Calu3 (cell line): ENCODE measurements at regions not wholly inside any gene's neighbourhood (a gene's known extent, or its start where the extent isn't known, plus 50 kb on each side); places are given as distances from the start of the nearest gene placed in this dataset.

ENCODE experiments used
- BruUV-seq: library from RNA; stranded (reverse); fragments of 400-500 nt; replicated peaks from 2 replicates; lab custom pipeline; 2021; lab: Mats Ljungman, UMichigan
- CTCF ChIA-PET: fragments of 300-600 bp; sonication (Branson Sonifier 250); formaldehyde crosslinking; loops from one replicate; lab custom pipeline; 2022; ENCODE audit warnings: antibody characterized with exemption; lab: Charles Lee
- DNase-seq: peaks from one replicate; pipeline ENCODE4 v3.0.0; 2022
- H3K27ac Mint-ChIP-seq: one replicate; pipeline ENCODE4 v1.8.0; 2022; ENCODE audit warnings: mixed read lengths; ENCODE audit not compliant: unreplicated experiment
- H3K27me3 Mint-ChIP-seq: one replicate; pipeline ENCODE4 v1.8.0; 2022; ENCODE audit warnings: mixed read lengths; ENCODE audit not compliant: unreplicated experiment
- H3K36me3 Mint-ChIP-seq: one replicate; pipeline ENCODE4 v1.8.0; 2022; ENCODE audit warnings: mild to moderate bottlenecking, moderate library complexity, mixed read lengths; ENCODE audit not compliant: insufficient read depth, unreplicated experiment
- H3K4me1 Mint-ChIP-seq: one replicate; pipeline ENCODE4 v1.8.0; 2022; ENCODE audit warnings: mild to moderate bottlenecking, low read depth, mixed read lengths; ENCODE audit not compliant: unreplicated experiment
- H3K4me3 Mint-ChIP-seq: one replicate; pipeline ENCODE4 v1.8.0; 2022; ENCODE audit warnings: mild to moderate bottlenecking, low read depth, moderate library complexity, mixed read lengths; ENCODE audit not compliant: unreplicated experiment
- H3K9me3 Mint-ChIP-seq: one replicate; pipeline ENCODE4 v1.8.0; 2022; ENCODE audit warnings: low read depth, mixed read lengths; ENCODE audit not compliant: unreplicated experiment
- CTCF ChIP-seq: fragments of 200-600 bp; IDR thresholded peaks from one replicate; pipeline ENCODE4 v1.8.0; 2022; ENCODE audit warnings: antibody characterized with exemption; ENCODE audit not compliant: unreplicated experiment
- intact Hi-C: fragments of 100-400 bp; cut with micrococcal nuclease; formaldehyde crosslinking; loops from one replicate; pipeline ENCODE4 v1.10.0; 2022; ENCODE audit not compliant: unreplicated experiment

DNA sequence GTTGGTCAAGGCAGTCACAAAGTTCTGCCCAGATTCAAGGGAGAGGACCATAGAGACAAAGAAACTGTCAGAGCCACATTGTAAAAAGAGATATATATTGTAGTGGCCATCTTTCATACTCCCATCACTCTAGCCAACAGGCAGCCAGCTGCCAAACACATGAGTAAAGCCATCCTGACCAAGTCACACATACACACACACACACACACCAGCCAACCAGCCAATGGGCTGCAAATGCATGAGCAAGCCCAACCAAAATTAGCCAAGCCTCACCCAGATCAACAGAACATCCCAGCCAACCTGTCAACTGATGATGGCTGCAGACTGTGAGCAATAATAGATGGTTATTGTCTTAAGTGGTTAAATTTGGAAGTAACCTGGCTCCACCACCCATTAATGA, 120.7 kb downstream of the SEC16B start:
- no peaks in the 10 kb centered on the region for H3K9me3 Mint-ChIP-seq
- no TSS peak for BruUV-seq
- no peak overlapping the region for H3K27ac Mint-ChIP-seq
- H3K4me3 Mint-ChIP-seq: no peak overlapping the region
- CTCF ChIA-PET: no interaction called here
- peaks cover 62% of the 10 kb centered on the region for H3K27me3 Mint-ChIP-seq
- no peaks in the 10 kb centered on the region for H3K4me1 Mint-ChIP-seq
- no peak for DNase-seq
- TF ChIP-seq CTCF: no peak
- intact Hi-C loops: no loop called here
- H3K36me3 Mint-ChIP-seq: no peaks in the 10 kb centered on the region

GRCh38 chr1:177848577-177848976, 121.3 kb downstream of the SEC16B start:
- no peak for TF ChIP-seq CTCF
- intact Hi-C loops: no loop called here
- CTCF ChIA-PET: no interaction called here

GRCh38 chr1:177847843-177848242, 122.0 kb downstream of the SEC16B start:
- H3K9me3 Mint-ChIP-seq: no peaks in the 10 kb centered on the region
- CTCF ChIA-PET: no interaction called here
- H3K4me3 Mint-ChIP-seq: no peak overlapping the region
- BruUV-seq: no TSS peak
- no peaks in the 10 kb centered on the region for H3K36me3 Mint-ChIP-seq
- DNase-seq: no peak
- intact Hi-C loops: no loop called here
- no peak for TF ChIP-seq CTCF
- peaks cover 62% of the 10 kb centered on the region for H3K27me3 Mint-ChIP-seq
- no peak overlapping the region for H3K27ac Mint-ChIP-seq
- no peaks in the 10 kb centered on the region for H3K4me1 Mint-ChIP-seq

More at GRCh38 chr1:177848577-177848976, 121.3 kb downstream of the SEC16B start:
- H3K4me1 Mint-ChIP-seq: no peaks in the 10 kb centered on the region
- no peak overlapping the region for H3K4me3 Mint-ChIP-seq
- peaks cover 62% of the 10 kb centered on the region for H3K27me3 Mint-ChIP-seq
- no TSS peak for BruUV-seq
- no peak for DNase-seq
- no peaks in the 10 kb centered on the region for H3K36me3 Mint-ChIP-seq
- H3K9me3 Mint-ChIP-seq: no peaks in the 10 kb centered on the region
- H3K27ac Mint-ChIP-seq: no peak overlapping the region

- intact Hi-C loops: no loop called here
- TF ChIP-seq CTCF: no peak
- H3K4me3 Mint-ChIP-seq: no peak overlapping the region
- no peak overlapping the region for H3K27ac Mint-ChIP-seq
- no peaks in the 10 kb centered on the region for H3K9me3 Mint-ChIP-seq
- no TSS peak for BruUV-seq
- CTCF ChIA-PET: no interaction called here
- H3K36me3 Mint-ChIP-seq: no peaks in the 10 kb centered on the region
- H3K27me3 Mint-ChIP-seq: peaks cover 70% of the 10 kb centered on the region
- H3K4me1 Mint-ChIP-seq: no peaks in the 10 kb centered on the region
- no peak for DNase-seq
Observed at GRCh38 chr1:177838907-177839485, 130.9 kb downstream of the SEC16B start.
